22Rv1 (cell line): ENCODE measurements at regions not wholly inside any gene's neighbourhood (a gene's known extent, or its start where the extent isn't known, plus 50 kb on each side); places are given as distances from the start of the nearest gene placed in this dataset.

Experiments
- H3K27ac ChIP-seq: fragments of 450-650 bp; 2 replicates; pipeline ENCODE4 v1.5.1; 2017
- CTCF ChIP-seq: fragments of 450-650 bp; IDR thresholded peaks from 2 replicates; pipeline ENCODE4 v1.5.1; 2017; ENCODE audit warnings: mild to moderate bottlenecking
- ZFX ChIP-seq: fragments of 450-650 bp; IDR thresholded peaks from 2 replicates; pipeline ENCODE4 v1.6.1; 2017; ENCODE audit warnings: antibody characterized with exemption, borderline replicate concordance

GRCh38 chr14:65354715-65355114, 57.8 kb upstream of the FUT8 start:
- TF ChIP-seq CTCF (no peak), ZFX (no peak)
- H3K27ac ChIP-seq: no peak overlapping the region

GRCh38 chr14:65356327-65356836, 56.1 kb upstream of the FUT8 start:
- H3K27ac ChIP-seq: no peak overlapping the region
- TF ChIP-seq CTCF (no peak), ZFX (no peak)

- no peak for TF ChIP-seq CTCF
- TF ChIP-seq ZFX: no peak
- H3K27ac ChIP-seq: no peak overlapping the region
These were observed 55.4 kb upstream of the FUT8 start for GRCh38 chr14:65357113-65357512.

- H3K27ac ChIP-seq: no peak overlapping the region
- TF ChIP-seq ZFX (no peak), CTCF (no peak)
These were observed 54.8 kb upstream of the FUT8 start for GRCh38 chr14:65357689-65358088.

GRCh38 chr14:65359503-65359902, 53.0 kb upstream of the FUT8 start:
- TF ChIP-seq ZFX (no peak), CTCF (no peak)
- H3K27ac ChIP-seq: no peak overlapping the region

- H3K27ac ChIP-seq: no peak overlapping the region
These were observed 52.3 kb upstream of the FUT8 start for GRCh38 chr14:65360144-65360784.

GRCh38 chr14:65361920-65362319, 50.6 kb upstream of the FUT8 start:
- no peak overlapping the region for H3K27ac ChIP-seq

More at GRCh38 chr14:65360144-65360784, 52.3 kb upstream of the FUT8 start:
- TF ChIP-seq CTCF: no peak
- TF ChIP-seq ZFX: no peak

More at GRCh38 chr14:65361920-65362319, 50.6 kb upstream of the FUT8 start:
- TF ChIP-seq CTCF: no peak
- TF ChIP-seq ZFX: no peak
